GM21723 (cell line): ENCODE measurements at regions not wholly inside any gene's neighbourhood (a gene's known extent, or its start where the extent isn't known, plus 50 kb on each side); places are given as distances from the start of the nearest gene placed in this dataset.
"Not testable (repeated sequence)": the region's sequence is repeated elsewhere in the genome, so short reads cannot be mapped to it uniquely, and the experiment has no call there.

Experiments
- ATAC-seq: cut with Tn5 transposase; IDR thresholded peaks from one replicate; pipeline ENCODE4 v1.9.1; 2021; ENCODE audit warnings: mild to moderate bottlenecking, moderate library complexity; ENCODE audit not compliant: unreplicated experiment

- no peak for ATAC-seq
These were observed 83.2 kb upstream of the TBX18 start for GRCh38 chr6:84847390-84848160.

DNA sequence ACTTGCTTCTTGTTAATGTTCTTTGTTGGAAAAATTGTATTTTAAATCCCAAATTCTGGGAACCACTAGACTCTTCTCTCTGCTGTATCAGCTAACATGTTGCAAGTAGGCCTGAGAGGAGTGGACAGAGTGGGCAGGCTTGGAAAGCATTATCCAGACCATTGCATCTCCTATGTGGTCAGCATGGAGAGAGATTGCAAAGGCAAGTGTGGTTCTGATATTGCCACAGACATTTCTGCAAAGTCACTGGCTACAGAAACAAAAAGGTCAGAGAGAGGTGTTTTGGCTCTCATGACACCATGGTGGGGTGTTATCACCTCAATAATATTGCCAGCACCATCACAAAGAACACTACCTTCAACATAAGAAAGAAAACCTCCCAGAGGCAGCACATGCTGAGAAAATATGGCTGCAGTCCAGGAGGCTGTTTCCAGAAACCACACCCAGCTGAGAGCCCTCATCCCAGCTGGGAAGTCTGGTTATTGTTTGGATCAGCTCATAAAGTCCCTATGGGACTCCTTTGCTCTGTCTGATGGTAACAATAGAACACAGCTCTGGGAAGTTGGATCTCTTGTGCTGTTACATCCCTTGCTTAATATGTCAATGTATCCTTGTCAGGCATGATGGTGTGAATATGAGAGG is 78.2 kb upstream of the TBX18 start:
- ATAC-seq, result no peak

DNA sequence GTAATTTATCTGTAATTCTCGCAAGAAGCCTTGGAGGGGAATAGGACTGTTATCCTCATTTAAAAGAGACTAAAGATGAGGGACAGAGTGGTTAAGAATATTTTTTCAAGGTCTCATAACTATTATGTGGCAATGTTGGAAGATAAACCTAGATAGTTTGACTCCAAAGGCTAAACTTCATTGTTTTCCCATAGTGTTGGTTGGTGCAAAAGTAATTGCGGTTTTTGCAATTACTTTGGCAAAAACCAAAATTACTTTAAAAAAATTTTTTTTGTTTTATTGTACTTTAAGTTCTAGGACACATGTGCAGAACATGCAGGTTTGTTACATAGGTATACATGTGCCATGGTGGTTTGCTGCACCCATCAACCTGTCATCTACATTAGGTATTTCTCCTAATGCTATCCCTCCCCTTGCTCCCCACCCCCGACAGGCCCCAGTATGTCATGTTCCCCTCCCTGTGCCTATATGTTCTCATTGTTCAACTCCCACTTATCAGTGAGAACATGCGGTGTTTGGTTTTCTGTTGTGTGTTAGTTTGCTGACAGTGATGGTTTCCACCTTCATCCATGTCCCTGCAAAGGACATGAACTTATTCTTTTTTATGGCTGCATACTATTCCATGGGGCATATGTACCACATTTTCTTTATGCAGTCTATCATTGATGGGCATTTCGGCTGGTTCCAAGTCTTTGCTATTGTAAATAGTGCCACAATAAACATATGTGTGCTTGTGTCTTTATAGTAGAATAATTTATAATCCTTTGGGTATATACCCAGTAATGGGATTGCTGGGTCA is 72.9 kb upstream of the TBX18 start:
- ATAC-seq, result not testable (repeated sequence)

- no peak for ATAC-seq
These were observed 72.0 kb upstream of the TBX18 start for GRCh38 chr6:84836366-84836765.

DNA sequence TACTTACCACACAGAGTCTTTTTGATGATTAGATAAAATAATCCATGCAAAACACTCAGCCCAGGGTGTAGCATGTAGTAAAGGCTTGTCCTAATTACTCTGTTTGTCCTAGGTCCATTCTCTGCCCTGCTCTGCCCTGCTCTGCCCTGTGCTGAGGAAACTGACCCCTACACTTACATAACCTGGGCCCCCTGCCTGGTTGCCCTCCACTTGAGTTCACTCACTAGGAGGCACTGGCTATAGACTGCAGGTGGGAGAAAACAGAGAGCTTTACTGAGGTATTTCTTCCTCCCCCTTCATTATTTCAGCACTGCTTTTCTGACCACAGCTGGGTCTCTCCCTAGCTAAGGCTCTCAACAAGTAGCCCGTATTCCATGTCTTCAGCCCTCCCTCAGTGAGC is 70.9 kb upstream of the TBX18 start:
- ATAC-seq, result no peak

DNA sequence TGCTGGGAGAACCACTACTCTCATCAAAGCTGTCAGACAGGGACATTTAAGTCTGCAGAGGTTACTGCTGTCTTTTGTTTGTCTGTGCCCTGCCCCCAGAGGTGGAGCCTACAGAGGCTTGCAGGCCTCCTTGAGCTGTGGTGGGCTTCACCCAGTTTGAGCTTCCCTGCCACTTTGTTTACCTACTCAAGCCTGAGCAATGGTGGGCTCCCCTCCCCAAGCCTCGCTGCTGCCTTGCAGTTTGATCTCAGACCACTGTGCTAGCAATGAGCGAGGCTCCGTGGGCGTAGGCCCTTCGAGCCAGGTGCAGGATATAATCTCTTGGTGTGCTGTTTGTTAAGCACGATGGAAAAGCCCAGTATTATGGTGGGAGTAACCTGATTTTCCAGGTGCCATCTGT is 67.5 kb upstream of the TBX18 start:
- not testable (repeated sequence) for ATAC-seq

- ATAC-seq, result no peak
These were observed 61.1 kb upstream of the TBX18 start for GRCh38 chr6:84825461-84825860.

- not testable (repeated sequence) for ATAC-seq
These were observed 56.9 kb upstream of the TBX18 start for GRCh38 chr6:84821314-84821713.

- ATAC-seq, result no peak
These were observed 52.3 kb upstream of the TBX18 start for GRCh38 chr6:84816741-84817140.

DNA sequence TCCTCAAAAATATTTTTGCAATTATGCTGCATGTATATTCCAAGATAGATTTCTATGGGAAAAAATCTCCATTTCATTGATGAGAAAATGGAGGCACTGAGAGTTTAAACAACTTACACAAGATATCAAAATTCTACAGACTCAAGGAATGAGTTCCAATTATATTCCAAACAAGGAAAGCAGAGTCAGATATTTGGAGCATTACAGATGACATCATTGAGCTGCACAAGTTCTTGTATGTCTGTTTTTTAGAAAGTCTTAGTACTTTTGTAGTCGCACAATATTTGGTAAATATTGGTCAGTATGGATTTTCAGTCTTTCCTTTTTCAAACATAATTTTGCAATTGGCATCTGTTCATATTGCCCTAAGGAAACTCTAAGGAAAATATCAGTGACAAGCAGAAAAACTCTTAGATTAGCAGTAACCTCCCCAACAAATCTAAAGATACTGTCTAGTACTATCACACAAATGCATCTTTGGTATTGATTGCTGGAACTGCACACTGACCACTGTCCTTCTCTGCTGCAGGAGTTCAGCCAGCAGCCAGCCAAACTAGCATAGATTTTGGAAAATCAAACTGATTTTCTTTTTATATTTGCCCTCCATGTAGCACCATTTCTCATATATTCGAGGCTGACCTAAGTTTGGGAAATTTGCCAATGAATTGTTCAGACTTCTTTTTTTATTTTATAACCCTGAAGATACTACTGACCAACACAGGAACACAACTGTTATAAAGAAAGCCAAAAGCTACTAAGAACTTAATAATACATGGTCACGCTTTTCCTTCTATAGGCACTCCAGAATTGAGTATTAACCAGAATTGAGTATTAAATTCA is 51.7 kb upstream of the TBX18 start:
- ATAC-seq, result no peak
